ENCODE measurements at regions not wholly inside any gene's neighbourhood (a gene's known extent, or its start where the extent isn't known, plus 50 kb on each side); places are given as distances from the start of the nearest gene placed in this dataset.

GRCh38 chr3:72665701-72666446 is 182.4 kb downstream of the SHQ1 start (continued):
- peak in 1 of 2 experiments; percentile 99; a peak in 2 of 4 replicates for TF ChIP-seq EP300 (IDR thresholded peaks at IDR 0.05; ENCODE audit: borderline replicate concordance in 1 of 2, low read depth in 1 of 2, low read length in 1 of 2)
- no peak for TF ChIP-seq MAX (IDR thresholded peaks at IDR 0.05; ENCODE audit: low read depth)
- TF ChIP-seq RAD21 (IDR thresholded peaks at IDR 0.05; ENCODE audit: low read length), result peak; percentile 81
- TF ChIP-seq POLR2AphosphoS5 (IDR thresholded peaks at IDR 0.05; ENCODE audit: low read depth, low read length), result 0 out of 2 replicates have a peak, but pooled peaks have one; percentile 25
- no peak for TF ChIP-seq FOXM1 (IDR thresholded peaks at IDR 0.05; ENCODE audit: low read depth)
- no peak for TF ChIP-seq EZH2phosphoT487 (IDR thresholded peaks at IDR 0.05; ENCODE audit: borderline replicate concordance, low read depth)
- no peak for TF ChIP-seq JUND (IDR thresholded peaks at IDR 0.05)
- TF ChIP-seq RXRA (IDR thresholded peaks at IDR 0.05; ENCODE audit: borderline replicate concordance, low read depth), result no peak
- TF ChIP-seq REST (IDR thresholded peaks at IDR 0.05; ENCODE audit: low read depth, low read length), result no peak
- TF ChIP-seq PBX3 (IDR thresholded peaks at IDR 0.05), result no peak
- no peak for TF ChIP-seq MEF2A (IDR thresholded peaks at IDR 0.05; ENCODE audit: borderline replicate concordance, low read depth)
- TF ChIP-seq ELF1 (IDR thresholded peaks at IDR 0.05), result no peak
- TF ChIP-seq RFX5 (IDR thresholded peaks at IDR 0.05; ENCODE audit: low read length), result no peak
- no peak for TF ChIP-seq GABPA (IDR thresholded peaks at IDR 0.05; ENCODE audit: low read depth)
- no peak for TF ChIP-seq ZBTB33 (IDR thresholded peaks at IDR 0.05; ENCODE audit: borderline replicate concordance, low read depth)
- TF ChIP-seq YY1 (IDR thresholded peaks at IDR 0.05; ENCODE audit: low read depth), result no peak
- no peak for TF ChIP-seq NRF1 (IDR thresholded peaks at IDR 0.05; ENCODE audit: low read depth, low read length)
